Midbrain (tissue), 1 donor: ENCODE measurements at regions not wholly inside any gene's neighbourhood (a gene's known extent, or its start where the extent isn't known, plus 50 kb on each side); places are given as distances from the start of the nearest gene placed in this dataset.
"Not testable (repeated sequence)": the region's sequence is repeated elsewhere in the genome, so short reads cannot be mapped to it uniquely, and the experiment has no call there.

Experiments used
- DNase-seq: peaks from one replicate; lab custom pipeline; 2025; lab: John Stamatoyannopoulos, UW

DNA sequence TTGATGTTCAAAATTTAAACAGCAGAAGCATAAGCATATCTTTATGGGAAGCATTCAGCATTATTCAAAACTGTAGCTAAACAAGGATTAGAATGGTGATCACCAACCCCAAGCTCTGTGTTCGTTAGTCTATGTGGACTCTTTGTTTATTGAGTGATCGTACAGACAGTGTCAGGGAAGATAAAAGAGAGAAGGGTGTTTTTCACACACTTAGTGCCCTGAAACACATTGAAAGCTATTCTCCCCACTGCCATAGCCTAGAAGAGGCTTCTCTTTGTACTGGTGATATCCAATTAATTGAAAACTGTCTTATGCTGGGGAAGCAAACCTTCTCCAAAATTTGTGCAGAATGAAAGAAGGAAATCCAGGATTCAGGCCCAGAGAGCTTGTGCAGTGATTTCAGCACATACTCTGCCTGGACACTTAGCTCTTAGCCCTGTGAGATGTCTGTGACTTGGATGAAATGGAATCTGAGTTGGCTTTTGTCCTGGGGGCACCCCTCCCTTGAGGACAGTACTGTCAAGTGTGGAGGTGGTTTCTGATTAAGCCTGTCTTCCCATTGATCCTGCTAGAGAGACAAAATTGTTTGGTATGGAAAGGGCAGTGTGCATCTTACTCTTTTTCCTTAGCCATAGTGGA lies 125.7 kb upstream of the MTHFD1L start:
- no peak for DNase-seq

GRCh38 chr6:150740453-150740852 lies 125.0 kb upstream of the MTHFD1L start:
- DNase-seq = no peak

DNA sequence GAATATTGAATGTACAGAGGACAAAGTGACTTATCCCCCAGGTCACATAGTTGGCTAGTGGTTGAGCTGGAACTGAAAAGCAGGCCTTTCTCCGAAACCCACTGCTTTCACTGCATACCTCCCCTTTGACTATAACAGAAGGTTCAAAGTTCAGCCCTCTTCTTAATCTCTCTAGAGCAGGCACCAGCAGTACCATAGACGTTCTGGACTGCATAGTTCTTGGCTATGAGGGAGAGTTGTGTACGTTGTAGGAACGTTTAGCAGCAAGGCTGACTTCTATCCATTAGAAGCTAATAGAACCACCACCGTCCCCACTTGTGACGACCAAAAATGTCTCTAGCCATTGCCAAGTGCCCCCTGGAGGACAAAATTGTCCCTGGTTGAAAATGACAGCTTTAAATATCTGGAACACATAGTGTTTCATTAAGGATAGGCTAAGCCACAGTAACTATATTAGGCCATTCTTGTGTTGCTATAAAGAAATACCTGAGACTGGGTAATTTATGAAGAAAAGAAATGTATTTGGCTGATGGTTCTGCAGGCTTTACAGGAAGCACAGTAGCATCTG lies 123.8 kb upstream of the MTHFD1L start:
- DNase-seq = no peak

- DNase-seq = no peak
These were observed 120.8 kb upstream of the MTHFD1L start for GRCh38 chr6:150744522-150745260.

DNA sequence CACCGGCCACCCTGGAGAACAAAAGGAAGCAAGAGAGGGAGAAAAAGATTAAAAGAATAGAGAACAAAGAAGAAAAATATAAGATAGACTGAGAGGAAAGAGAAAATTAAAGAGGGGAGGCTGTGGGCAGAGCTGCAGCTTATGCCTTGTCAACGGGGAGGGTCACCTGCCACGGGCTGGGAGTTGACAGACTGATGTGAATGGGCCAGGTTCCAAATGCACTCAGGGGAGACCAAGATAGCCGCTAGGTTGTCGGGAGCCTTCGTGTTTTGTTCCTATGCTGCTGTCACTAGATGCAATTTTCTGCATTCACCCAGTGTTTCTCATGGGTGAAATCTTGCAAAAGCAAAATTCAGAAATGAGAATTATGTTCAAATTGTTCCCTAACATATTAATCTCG lies 119.6 kb upstream of the MTHFD1L start:
- no peak for DNase-seq

DNA sequence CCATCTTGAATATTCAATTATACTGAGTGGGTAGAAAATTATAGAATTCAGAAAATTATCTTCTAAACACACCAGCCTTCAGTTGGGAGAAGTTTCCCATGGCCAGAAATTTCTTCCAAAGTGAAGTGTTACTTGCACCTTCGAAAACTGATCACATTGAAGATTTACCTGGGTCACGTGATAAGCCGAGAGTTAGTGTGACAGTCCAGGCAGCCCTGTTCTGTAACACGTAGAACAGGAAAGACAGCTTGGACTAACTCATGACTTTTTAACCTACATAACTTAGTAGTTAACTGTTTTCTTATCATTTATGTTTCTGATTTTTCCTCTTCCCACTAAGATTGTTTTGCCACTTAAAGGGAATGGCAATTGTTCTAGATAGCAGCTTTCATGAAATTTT lies 118.3 kb upstream of the MTHFD1L start:
- DNase-seq = no peak

- no peak for DNase-seq
These were observed 116.3 kb upstream of the MTHFD1L start for GRCh38 chr6:150749091-150749670.

DNA sequence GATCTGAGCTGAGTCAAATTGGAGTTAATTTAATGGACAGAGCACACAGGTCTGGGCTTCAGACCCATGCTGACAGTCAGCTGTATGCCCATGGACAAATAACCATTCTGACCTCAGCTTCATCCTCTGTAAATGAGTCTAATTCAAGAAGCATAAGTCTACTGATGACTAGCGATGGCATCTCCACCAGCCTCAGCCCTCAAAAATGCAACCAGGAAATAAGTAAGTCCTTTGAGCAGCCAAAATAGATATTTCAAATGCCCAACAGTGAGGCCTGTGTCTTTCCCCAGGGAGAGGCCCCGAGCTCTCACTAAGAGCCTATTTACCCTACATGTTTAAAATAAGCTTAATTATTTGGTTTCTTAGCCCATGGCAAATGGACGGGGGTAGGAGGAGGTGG lies 114.2 kb upstream of the MTHFD1L start:
- DNase-seq = no peak

DNA sequence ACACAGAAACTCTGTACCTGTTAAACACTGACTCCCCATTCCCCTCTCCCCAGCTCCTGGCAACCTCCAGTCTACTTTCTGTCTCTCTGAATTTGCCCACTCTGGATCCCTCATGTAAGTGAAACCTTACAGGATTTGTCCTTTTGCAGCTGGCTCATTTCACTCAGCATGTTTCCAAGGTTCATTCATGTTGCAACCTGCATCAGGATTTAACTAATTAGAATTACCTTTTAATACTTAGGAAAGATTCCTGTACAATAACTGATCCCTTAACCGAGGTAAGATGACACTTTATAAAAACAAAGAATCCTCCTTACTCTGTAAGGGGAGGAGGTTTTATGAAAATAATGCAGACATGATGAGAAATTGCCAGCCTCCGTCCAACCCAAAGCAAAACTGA lies 113.1 kb upstream of the MTHFD1L start:
- no peak for DNase-seq

GRCh38 chr6:150753371-150754064 lies 112.0 kb upstream of the MTHFD1L start:
- no peak for DNase-seq

- no peak for DNase-seq
These were observed 110.5 kb upstream of the MTHFD1L start for GRCh38 chr6:150755042-150755441.

DNA sequence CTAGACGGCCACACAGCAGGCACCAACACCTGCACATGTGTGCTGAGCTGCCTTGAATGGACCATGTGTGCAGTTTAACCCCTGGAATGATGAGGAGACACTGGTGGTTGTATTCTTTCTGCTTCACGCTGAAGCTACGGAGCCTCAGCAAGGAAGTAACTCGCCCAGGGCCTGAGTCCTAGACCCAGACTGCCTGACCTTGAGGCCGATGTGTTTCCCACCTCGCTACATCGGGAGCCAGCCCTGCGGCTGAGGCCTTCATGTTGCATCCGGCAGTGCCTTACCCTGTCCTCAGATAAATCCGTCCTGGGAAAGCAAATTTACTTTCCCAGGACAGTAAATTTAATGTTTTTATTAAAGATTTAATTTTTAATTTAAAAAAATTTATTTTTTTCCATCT lies 110.0 kb upstream of the MTHFD1L start:
- DNase-seq = no peak

DNA sequence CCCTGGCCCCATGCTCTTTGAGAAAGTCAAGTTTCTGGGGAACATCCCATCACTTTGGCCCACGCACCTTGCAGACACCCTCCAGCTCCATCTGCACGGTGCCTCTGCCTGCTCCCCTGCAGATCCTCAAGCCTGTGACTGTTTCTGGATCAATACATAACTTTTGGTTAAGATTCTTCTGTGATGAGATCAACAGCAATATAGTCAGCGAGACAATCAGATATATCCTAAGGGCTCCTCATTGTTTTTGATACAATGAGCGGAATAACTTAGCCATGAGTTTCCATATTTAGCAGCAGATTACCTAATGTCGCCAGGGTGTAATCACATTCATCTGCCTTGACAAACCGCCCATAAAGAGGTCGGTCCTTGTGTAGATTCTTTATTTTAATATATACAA lies 109.3 kb upstream of the MTHFD1L start:
- DNase-seq = no peak

DNA sequence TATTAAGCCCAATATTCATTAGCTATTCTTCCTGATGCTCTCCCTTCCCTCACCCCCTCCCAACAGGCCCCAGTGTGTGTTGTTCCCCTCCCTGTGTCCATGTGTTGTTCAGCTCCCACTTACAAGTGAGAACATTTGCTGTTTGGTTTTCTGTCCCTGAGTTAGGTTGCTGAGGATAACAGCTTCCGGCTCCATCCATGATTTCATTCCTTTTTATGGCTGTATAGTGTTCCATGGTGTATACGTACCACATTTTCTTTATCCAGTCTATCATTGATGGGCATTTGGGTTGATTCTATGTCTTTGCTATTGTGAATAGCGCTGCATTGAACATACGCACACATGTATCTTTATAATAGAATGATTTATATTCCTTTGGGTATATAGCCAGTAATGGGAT lies 107.7 kb upstream of the MTHFD1L start:
- not testable (repeated sequence) for DNase-seq

GRCh38 chr6:150759483-150759882 lies 106.0 kb upstream of the MTHFD1L start:
- no peak for DNase-seq

DNA sequence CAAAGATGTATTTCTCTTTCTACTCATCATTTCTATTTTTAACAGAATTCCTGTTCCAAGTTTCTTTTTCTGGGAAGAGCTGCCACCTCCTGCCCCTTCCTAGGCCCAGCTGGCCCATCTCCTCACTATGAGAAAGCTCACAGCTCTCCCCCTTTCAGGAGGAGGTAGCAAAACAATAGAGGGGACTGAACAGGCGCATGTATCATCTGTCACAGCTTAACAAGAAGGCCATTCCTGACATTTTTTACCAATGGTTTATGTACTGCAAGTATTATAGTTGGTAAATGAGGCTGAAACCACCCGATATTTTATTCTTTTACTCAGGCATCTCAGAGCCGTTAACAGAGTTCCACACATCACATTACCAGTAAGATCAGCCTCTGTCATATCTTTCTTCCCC lies 103.7 kb upstream of the MTHFD1L start:
- no peak for DNase-seq

DNA sequence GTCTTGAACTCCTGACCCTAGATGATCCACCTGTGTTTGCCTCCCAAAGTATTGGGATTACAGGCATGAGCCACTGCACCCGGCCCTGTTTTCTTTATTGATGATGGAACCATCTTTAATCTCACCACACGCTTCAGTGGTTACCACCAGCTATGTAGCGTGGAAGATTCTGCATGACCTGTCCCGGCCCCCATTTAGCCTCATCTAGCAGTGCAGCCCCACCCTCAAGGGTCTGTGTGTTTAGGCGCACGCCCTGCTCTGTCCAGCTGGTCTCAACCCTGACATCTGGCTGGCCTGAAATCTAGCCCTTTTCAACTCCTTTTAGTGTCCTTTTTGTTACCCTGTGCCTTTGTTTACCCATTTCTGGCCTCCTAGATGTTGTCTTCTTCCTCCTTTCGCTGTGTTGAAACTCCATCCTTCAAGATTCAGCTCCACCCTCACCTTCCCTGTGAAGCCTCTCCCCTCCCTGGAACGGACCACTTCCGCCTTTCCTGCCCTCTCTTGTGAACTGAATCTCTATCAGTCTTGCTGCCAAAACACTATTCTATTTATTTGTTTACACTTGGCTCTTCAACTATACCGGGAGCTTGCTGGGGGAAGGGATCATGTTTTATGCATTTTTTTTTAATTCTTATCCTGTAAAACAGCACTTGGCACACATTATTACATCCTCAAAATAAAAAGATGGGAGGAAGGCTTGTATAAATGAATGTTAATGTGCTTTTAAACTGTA lies 101.0 kb upstream of the MTHFD1L start:
- no peak for DNase-seq

DNA sequence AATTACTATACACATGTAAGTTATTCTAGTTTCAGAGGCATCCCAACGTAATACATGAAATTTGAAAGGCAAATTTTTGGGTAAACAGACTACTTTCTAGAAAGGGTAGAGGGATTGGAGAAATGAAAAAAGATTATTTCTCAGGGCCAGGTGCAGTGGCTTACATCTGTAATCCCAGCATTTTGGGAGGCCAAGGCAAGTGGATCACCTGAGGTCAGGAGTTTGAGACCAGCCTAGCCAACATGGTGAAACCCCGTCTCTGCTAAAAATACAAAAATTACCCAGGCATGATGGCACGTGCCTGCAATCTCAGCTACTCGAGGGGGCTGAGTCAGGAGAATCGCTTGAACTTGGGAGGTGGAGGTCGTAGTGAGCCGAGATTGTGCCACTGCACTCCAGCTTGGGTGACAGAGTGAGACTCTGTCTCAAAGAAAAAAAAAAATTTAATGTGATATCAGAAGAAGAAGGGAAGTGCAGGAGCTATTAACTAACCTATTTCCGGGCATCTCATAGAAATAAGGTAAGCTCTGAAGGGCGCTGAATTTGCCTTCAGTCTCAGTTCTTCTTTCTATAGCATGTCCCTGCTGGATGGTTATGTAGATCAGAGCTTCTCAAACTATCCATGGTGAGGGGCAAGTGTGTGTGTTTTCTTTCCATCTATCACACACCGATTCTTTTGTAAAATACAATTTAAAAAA lies 100.3 kb upstream of the MTHFD1L start:
- no peak for DNase-seq

DNA sequence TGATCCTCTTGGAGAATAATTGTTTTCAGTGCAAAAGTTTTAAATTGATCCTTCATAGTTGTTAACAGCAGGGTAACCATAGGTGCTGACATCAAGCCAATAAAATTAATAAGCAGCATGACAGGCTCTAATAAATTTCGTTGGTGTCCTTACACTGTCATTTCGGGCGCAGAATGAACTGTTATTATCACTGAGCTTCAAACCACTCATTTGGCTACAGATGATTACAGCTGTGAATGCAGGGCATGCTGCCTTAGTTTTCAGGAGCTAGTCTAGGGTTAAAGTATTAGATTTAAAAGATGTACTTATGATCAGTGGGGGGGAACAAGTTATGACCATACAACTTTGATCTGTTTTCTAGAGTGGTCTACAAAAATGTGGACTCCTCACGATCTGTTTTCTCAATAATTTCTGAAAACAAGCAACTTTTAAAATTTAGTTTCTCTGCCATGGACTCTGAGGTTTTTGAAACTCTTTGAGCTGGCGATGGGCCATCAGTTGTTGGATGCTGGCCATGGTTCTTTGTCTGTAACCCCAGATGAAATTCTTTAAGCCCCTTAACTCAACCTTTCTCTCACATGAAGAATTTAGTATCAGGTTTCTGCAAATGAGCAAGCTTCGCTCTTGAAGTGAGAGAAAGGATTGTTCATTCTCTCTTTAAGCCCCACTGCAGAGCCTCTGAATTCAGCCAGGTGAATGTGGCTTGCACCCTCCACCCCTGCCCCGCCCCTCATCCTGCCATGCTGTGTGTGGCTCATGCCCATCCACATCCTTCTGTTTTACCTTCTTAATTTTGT lies 99.1 kb upstream of the MTHFD1L start:
- DNase-seq = peak; percentile 26

DNA sequence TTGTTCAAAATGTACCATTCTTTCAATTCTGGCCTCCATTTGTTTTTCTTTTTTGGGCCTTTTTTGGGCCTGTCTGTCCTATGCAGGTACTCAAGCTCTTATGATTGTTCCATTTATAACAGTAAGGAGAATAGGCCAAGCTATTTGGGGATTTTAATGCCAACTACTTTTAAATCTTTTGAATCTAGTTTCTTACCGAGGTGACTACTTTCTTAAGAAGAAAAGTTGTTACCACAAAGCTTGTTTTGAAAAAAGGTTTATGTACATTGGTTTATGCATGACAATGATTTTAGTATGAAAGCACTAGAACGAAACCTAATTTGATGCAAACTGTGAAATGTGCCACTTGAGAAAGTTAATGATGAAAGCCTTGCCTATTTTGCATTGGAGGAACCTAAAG lies 98.3 kb upstream of the MTHFD1L start:
- no peak for DNase-seq
